Activated T-cell treated with anti-CD3 and anti-CD28 coated beads, Interleukin-2, amount 50 U/mL, for 72 hours (primary cell): ENCODE measurements at regions not wholly inside any gene's neighbourhood (a gene's known extent, or its start where the extent isn't known, plus 50 kb on each side); places are given as distances from the start of the nearest gene placed in this dataset.

ENCODE experiments used
- ATAC-seq, 2 donors: fragments of 150-1000 bp; cut with Tn5 transposase; replicated peaks in 1 of 2; 2 replicates each; pipeline ENCODE4 v1.10.0; 2021; ENCODE audit warnings: moderate library complexity in 2 of 2, mild to moderate bottlenecking in 1 of 2
- DNase-seq, 2 donors: peaks; one replicate each; pipeline ENCODE4 v3.0.0; 2021 to 2022; ENCODE audit warnings: mixed read lengths in 1 of 2
- H3K27ac Mint-ChIP-seq: one replicate; pipeline ENCODE4 v1.8.0; 2022; ENCODE audit warnings: mild to moderate bottlenecking, moderate library complexity, mixed read lengths
- H3K27me3 Mint-ChIP-seq: one replicate; pipeline ENCODE4 v1.8.0; 2022; ENCODE audit warnings: low read depth, mixed read lengths
- H3K36me3 Mint-ChIP-seq, 2 donors: one replicate each; pipeline ENCODE4 v1.8.0; 2022; ENCODE audit warnings: mixed read lengths in 2 of 2, mild to moderate bottlenecking in 1 of 2; ENCODE audit not compliant: insufficient read depth in 2 of 2
- H3K4me1 Mint-ChIP-seq: one replicate; pipeline ENCODE4 v1.8.0; 2022; ENCODE audit warnings: low read depth, mixed read lengths
- H3K4me3 Mint-ChIP-seq, 2 donors: one replicate each; pipeline ENCODE4 v1.8.0; 2022; ENCODE audit warnings: mild to moderate bottlenecking in 2 of 2, mixed read lengths in 2 of 2, moderate library complexity in 2 of 2
- H3K9me3 Mint-ChIP-seq, 2 donors: one replicate each; pipeline ENCODE4 v1.8.0; 2022; ENCODE audit warnings: mixed read lengths in 2 of 2

DNA sequence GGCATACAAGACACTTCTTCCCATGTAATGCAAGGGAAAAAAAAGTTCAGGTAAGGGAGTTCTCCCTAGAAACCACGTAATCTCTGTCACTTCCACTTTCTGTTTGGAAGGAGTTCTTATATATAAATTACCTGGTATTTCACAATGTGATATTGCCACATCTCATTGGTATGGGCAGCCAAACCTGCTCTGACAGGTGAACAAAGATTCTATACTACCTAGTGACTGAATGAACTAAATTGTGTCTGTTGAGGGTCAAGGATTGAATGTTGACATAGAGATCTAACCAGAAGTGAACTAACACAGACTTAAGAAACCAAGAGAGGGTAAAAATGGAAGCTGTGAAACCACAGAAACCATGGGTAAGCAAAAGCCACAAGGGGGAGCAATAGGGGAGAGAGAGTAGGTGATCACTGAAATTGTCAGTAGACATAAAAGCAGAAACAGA is 161.3 kb downstream of the RPL10L start:
- H3K36me3 Mint-ChIP-seq = no peaks in the 10 kb centered on the region
- DNase-seq = no peak
- H3K27me3 Mint-ChIP-seq = no peaks in the 10 kb centered on the region
- no peak overlapping the region for H3K4me3 Mint-ChIP-seq
- peaks cover 6 to 12% of the 10 kb centered on the region in 2 donors for H3K9me3 Mint-ChIP-seq
- H3K4me1 Mint-ChIP-seq = no peaks in the 10 kb centered on the region
- no peak overlapping the region for H3K27ac Mint-ChIP-seq
- no peak for ATAC-seq

DNA sequence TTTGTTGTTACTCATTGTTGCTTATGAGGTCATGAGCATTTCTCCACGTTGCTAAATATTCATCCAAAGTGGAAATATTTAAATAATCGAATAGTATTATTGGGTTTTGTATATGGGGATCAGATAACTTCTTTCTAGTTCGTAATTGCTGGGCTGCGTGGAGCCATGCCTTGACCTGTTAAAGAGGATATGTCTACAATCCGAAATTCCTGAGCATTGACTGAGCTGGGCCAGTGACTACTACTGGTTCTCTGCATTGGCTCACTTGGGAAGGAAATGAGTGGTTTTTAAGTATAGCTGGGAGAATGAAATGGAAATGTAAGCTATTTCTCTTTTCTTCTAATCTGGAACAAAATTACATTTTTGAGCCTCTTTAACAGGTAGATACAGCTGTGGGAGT is 163.2 kb downstream of the RPL10L start:
- no peaks in the 10 kb centered on the region for H3K36me3 Mint-ChIP-seq
- peaks cover 3 to 10% of the 10 kb centered on the region in 2 donors for H3K9me3 Mint-ChIP-seq
- H3K4me1 Mint-ChIP-seq = no peaks in the 10 kb centered on the region
- H3K27ac Mint-ChIP-seq = no peak overlapping the region
- no peak for DNase-seq
- no peak overlapping the region for H3K4me3 Mint-ChIP-seq
- no peaks in the 10 kb centered on the region for H3K27me3 Mint-ChIP-seq
- no peak for ATAC-seq

DNA sequence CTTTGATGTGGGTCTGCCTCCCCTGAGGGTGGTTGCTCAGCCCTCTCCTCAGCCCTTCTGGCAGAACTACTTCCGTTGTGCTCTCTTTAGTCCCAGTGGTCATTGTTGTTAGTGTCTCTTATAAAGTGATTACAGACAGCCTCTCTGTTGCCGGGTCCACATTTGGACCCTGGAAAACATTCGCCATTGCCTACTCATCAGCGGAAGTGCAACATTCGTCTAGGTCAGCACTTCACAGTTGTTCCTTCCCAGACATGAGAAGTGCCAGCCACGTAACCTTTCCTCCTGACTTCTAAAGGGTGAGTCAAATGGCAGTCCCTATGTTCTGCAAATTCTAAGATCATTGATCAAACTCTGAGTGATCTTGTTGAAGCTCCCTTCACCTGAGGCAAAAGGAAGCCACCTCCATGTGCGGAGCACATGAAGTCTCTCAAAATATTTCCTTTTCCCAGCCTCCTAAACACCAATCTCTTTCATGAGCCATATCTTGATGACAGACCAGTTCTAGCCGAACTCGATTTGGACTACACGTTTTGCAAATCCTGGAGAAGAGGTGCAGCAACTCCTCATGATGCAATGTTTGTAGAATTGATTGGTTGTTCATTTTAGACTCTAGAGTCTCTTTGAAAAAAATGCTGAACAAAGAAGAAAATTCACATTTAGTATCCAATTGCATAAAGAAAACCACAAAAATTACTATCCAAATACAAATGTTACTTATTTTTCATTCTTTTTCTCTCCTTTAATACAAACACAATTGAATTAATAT is 163.8 kb downstream of the RPL10L start:
- Mint-ChIP-seq H3K27me3 (no peaks in the 10 kb centered on the region), H3K4me3 (no peak overlapping the region), H3K27ac (no peak overlapping the region), H3K36me3 (no peaks in the 10 kb centered on the region), H3K9me3 (peaks cover 4 to 12% of the 10 kb centered on the region in 2 donors), H3K4me1 (no peaks in the 10 kb centered on the region)
- ATAC-seq (no peak), DNase-seq (no peak)

DNA sequence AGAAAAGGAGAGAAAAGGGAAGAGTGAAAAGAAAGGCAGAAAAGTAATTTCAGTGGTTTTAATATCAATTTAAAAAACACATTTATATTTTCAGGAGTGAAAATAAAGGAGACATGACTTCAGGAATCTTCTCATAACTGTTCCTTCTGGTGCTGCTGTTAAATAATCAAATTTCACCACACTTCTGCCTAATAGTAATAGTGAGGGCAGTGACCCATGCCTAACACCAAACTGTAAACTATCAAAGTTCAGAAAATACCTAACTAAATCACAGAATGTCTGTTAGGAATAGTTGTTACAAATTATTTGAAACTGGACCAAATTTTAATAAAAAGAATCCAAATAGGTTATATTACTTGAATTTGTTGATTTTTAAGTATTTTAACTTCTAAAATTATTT is 169.4 kb downstream of the RPL10L start:
- no peak for DNase-seq
- Mint-ChIP-seq H3K4me1 (no peaks in the 10 kb centered on the region), H3K9me3 (peaks cover 8 to 14% of the 10 kb centered on the region in 2 donors)

DNA sequence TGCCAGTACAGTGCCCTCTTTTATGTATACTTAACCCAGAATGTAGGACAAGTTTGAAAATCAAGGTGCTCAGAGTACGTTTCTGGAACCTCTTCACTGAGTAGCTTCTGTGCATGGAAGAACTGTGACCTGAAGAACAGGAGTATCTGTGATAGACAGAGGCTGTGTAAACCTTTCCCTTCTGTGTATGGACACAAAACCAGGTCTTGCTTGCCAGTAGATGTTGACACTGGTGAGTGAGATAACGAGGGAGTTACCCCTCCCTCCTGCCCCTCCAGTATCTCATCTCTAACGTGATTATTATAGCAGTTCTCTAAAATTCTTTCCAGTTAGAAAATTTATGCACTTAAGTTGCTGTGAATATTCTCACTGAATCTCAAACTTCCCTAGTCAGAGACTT is 170.8 kb downstream of the RPL10L start:
- DNase-seq = no peak
- Mint-ChIP-seq H3K27me3 (no peaks in the 10 kb centered on the region), H3K27ac (no peak overlapping the region), H3K36me3 (no peaks in the 10 kb centered on the region), H3K4me1 (no peaks in the 10 kb centered on the region), H3K4me3 (no peak overlapping the region), H3K9me3 (peaks cover 11 to 17% of the 10 kb centered on the region in 2 donors)
- ATAC-seq = no peak

More for the DNA sequence above, 169.4 kb downstream of the RPL10L start:
- Mint-ChIP-seq H3K27me3 (no peaks in the 10 kb centered on the region), H3K27ac (no peak overlapping the region), H3K4me3 (no peak overlapping the region), H3K36me3 (no peaks in the 10 kb centered on the region)
- ATAC-seq = no peak

DNA sequence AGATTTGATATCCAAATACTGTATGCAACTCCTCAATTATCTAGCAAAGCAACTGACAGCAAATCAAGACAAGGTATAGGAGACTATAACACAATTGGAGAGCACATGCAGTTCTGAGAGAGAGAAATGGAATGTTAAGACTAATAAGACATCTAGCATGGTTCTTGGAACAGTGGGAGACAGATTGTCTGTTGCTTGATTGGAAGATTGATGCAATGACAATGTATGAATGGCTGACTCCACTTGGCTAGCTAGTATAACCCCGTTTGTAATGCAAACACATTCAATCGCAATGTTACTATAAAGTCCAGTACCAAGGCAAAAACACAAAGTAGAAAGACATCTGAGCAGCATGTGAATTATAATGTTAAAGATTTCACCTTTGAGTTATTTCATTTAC is 179.3 kb downstream of the RPL10L start:
- H3K27me3 Mint-ChIP-seq = no peaks in the 10 kb centered on the region
- ATAC-seq (no peak), DNase-seq (no peak)
- H3K27ac Mint-ChIP-seq = no peak overlapping the region
- no peaks in the 10 kb centered on the region for H3K36me3 Mint-ChIP-seq
- H3K4me1 Mint-ChIP-seq = no peaks in the 10 kb centered on the region
- peaks cover 3 to 5% of the 10 kb centered on the region in 2 donors for H3K9me3 Mint-ChIP-seq
- H3K4me3 Mint-ChIP-seq = no peak overlapping the region

DNA sequence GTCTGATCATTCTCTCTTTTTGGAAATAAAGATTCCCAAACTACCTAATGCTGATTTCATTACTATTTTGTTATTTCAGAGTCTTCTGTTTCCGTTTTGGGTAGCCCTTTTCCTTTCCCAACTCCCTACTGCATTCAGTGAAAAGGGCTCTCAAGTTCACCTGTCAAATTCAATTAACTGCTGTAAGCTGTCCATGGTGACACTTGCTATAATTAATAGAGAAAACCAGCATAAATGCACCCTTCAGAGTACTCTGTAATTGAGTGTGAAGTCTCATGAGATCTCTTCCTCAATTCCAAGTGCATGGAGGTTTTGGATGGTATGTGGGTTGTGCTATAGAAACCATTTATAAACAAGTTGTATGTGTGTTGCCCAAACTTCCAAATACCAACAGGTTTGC is 187.2 kb downstream of the RPL10L start:
- DNase-seq = no peak
- no peak overlapping the region for H3K27ac Mint-ChIP-seq
- ATAC-seq = no peak

DNA sequence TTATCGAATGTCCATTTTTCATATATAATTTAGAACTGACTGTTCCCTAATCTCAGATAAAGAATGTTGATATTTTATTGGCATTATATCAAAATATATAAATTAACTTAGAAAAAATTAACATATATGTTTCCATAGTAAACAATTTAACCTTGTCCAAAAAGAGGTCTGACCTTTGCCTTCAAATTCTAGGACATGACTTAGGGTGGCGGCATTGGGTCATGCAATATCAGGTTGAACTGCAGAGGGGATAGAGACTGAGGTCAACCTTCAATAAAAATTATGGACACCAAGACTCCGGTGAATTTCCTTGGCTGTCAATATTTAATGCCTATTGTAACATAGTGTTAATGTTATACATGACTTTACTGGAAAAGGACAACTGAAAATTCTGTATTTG is 199.8 kb downstream of the RPL10L start:
- Mint-ChIP-seq H3K27ac (no peak overlapping the region), H3K4me3 (no peak overlapping the region)

More for the DNA sequence above, 187.2 kb downstream of the RPL10L start:
- Mint-ChIP-seq H3K9me3 (peaks cover 5 to 14% of the 10 kb centered on the region in 2 donors), H3K27me3 (no peaks in the 10 kb centered on the region), H3K4me1 (no peaks in the 10 kb centered on the region), H3K4me3 (no peak overlapping the region), H3K36me3 (peaks cover 0 to 4% of the 10 kb centered on the region in 2 donors)

DNA sequence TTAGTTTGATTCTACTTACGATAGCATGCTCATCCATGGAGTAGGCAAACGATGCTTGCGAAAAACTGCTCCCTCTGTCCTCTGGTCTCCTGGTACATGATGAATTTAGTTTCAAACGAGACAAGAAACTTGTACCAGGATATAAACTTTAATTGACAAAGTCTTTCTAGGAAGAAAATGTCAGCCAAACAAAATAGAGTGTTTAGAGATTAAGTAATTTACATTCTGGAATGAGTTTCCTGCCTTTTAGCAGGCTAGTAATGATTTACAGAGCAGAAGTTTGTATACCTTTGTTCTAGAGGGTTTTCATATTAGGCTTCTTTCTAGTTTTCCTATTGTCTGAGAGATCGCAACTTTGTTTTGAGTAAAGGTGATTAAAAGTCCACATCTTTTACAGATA is 206.9 kb downstream of the RPL10L start:
- peaks cover 6 to 11% of the 10 kb centered on the region in 2 donors for H3K9me3 Mint-ChIP-seq
- ATAC-seq = no peak
- no peaks in the 10 kb centered on the region for H3K27me3 Mint-ChIP-seq
- no peak overlapping the region for H3K27ac Mint-ChIP-seq
- H3K4me3 Mint-ChIP-seq = no peak overlapping the region
- H3K36me3 Mint-ChIP-seq = peaks cover under 1 to 2% of the 10 kb centered on the region in 2 donors
- no peak for DNase-seq
- H3K4me1 Mint-ChIP-seq = no peaks in the 10 kb centered on the region

More for the DNA sequence above, 199.8 kb downstream of the RPL10L start:
- no peak for ATAC-seq
- H3K9me3 Mint-ChIP-seq = peaks cover 0 to 3% of the 10 kb centered on the region in 2 donors
- H3K27me3 Mint-ChIP-seq = no peaks in the 10 kb centered on the region
- DNase-seq = no peak
- H3K4me1 Mint-ChIP-seq = no peaks in the 10 kb centered on the region
- H3K36me3 Mint-ChIP-seq = no peaks in the 10 kb centered on the region

DNA sequence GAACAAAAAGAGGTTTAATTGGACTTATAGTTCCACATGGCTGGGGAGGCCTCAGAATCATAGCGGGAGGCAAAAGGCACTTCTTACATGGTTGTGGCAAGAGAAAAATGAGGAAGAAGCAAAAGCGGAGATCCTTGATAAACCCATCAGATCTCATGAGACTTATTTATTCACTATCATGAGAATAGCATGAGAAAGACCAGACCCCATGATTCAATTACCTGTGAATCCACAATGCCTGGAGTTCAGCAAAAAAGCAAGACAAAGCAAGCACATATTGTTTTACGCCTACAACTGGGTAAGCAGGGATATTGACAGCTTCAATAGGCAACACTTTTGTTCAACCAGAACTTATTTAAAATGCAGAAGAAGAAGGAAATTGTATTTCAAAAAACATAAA is 218.2 kb downstream of the RPL10L start:
- no peaks in the 10 kb centered on the region for H3K4me1 Mint-ChIP-seq
- H3K9me3 Mint-ChIP-seq = peaks cover 12 to 18% of the 10 kb centered on the region in 2 donors
- H3K27me3 Mint-ChIP-seq = no peaks in the 10 kb centered on the region
- no peak overlapping the region for H3K4me3 Mint-ChIP-seq
- peaks cover 0 to 6% of the 10 kb centered on the region in 2 donors for H3K36me3 Mint-ChIP-seq
- ATAC-seq = no peak
- no peak overlapping the region for H3K27ac Mint-ChIP-seq
- DNase-seq = no peak

DNA sequence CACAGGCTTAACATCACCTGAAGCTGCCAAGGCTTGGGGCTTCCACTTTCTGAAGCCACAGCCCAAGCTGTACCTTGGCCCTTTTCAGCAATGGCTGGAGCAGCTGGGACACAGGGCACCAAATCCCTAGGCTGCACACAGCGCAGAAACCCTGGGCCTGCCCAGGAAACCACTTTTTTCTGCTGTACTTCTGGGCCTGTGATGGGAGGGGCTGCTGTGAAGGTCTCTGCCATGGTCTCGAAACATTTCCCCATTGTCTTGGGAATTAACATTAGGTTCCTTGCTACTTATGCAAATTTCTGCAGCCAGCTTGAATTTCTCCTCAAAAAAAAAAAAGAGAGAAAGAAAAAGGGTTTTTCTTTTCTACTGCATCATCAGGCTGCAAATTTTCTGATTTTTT is 219.1 kb downstream of the RPL10L start:
- DNase-seq (no peak), ATAC-seq (no peak)
- peaks cover 12 to 15% of the 10 kb centered on the region in 2 donors for H3K9me3 Mint-ChIP-seq
- no peaks in the 10 kb centered on the region for H3K4me1 Mint-ChIP-seq
- no peak overlapping the region for H3K4me3 Mint-ChIP-seq
- H3K36me3 Mint-ChIP-seq = peaks cover 0 to 4% of the 10 kb centered on the region in 2 donors
- H3K27ac Mint-ChIP-seq = no peak overlapping the region
- H3K27me3 Mint-ChIP-seq = no peaks in the 10 kb centered on the region

DNA sequence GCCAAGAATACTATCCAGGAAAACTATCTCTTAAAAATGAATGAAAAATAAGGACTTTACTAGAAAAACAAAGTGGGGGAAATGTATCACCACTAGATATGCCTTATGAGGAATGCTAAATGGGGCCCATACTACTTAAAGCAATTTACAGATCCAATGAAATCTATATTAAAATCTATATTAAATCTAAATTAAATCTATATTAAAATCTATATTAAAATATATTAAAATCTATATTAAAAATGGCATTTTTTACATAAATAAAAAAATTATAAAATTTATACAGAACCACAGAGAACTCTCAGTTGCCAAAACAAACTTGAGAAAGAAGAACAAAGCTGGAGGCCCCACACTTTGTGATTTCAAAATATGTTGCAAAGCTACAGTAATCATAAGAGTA is 234.5 kb downstream of the RPL10L start:
- Mint-ChIP-seq H3K9me3 (peaks cover 11 to 14% of the 10 kb centered on the region in 2 donors), H3K4me3 (no peak overlapping the region), H3K27ac (no peak overlapping the region), H3K27me3 (no peaks in the 10 kb centered on the region), H3K4me1 (no peaks in the 10 kb centered on the region), H3K36me3 (peaks cover 0 to 3% of the 10 kb centered on the region in 2 donors)
- ATAC-seq (no peak), DNase-seq (no peak)

DNA sequence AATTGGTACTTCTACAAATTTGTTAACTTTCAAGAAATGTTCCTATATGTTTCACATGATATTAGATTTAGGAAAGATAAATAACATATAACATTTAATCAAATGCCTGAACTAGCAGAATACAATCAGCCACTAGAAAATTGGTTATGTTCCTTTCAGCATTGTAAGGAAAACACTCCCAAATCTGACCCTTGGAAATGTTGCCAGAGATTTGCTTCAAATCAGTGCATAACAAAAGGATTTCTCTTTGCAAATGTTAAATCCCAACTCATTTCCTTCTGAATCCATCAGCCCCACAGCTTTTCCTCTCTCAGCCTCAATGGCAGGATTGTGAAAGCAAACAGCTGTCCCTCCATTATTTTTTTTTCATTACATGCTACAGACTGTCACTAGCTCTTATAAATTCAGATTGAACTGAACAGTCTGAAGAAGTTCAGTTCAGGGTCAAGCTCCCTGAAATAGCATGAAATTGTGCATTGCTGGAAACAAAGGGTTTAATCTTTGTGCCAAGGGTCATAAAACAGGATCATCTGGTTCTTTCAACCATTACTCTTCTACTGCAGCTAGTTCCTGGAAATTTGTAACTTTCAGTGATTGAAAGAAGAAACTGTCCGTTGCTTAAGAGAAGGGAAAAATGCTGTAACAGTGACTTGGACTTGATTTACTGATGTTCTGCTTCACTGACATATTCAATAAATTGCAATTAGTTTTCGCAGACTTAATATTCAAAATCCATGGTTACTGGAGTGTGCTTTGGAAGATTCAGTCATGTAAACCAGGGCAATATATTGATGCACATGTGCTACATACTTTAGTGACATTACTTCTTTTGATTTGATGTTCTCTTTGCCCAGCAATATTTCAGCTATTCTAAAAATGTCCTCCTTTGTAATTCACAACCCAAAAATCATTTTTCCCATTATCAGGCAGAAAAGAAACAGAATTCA is 246.4 kb downstream of the RPL10L start:
- peaks cover 0 to 1% of the 10 kb centered on the region in 2 donors for H3K36me3 Mint-ChIP-seq
- H3K9me3 Mint-ChIP-seq = no peaks in the 10 kb centered on the region
- ATAC-seq = no peak
- DNase-seq = no peak
- H3K27ac Mint-ChIP-seq = no peak overlapping the region
- H3K4me3 Mint-ChIP-seq = no peak overlapping the region
- no peaks in the 10 kb centered on the region for H3K27me3 Mint-ChIP-seq
- no peaks in the 10 kb centered on the region for H3K4me1 Mint-ChIP-seq
